Glutamatergic neuron (in vitro differentiated cells): ENCODE measurements at regions not wholly inside any gene's neighbourhood (a gene's known extent, or its start where the extent isn't known, plus 50 kb on each side); places are given as distances from the start of the nearest gene placed in this dataset.

ENCODE experiments used
- DNase-seq: peaks from one replicate; pipeline ENCODE4 v3.0.0; 2022
- H3K27ac Mint-ChIP-seq: one replicate; pipeline ENCODE4 v1.8.0; 2020; ENCODE audit warnings: mild to moderate bottlenecking, mixed read lengths, inconsistent platforms; ENCODE audit not compliant: unreplicated experiment
- H3K27me3 Mint-ChIP-seq: one replicate; pipeline ENCODE4 v1.8.0; 2020; ENCODE audit warnings: mild to moderate bottlenecking, moderate library complexity, mixed read lengths, inconsistent platforms; ENCODE audit not compliant: unreplicated experiment
- H3K36me3 Mint-ChIP-seq: one replicate; pipeline ENCODE4 v1.8.0; 2020; ENCODE audit warnings: mild to moderate bottlenecking, mixed read lengths, inconsistent platforms; ENCODE audit not compliant: unreplicated experiment
- H3K4me1 Mint-ChIP-seq: one replicate; pipeline ENCODE4 v1.8.0; 2020; ENCODE audit warnings: mild to moderate bottlenecking, low read depth, mixed read lengths, inconsistent platforms; ENCODE audit not compliant: unreplicated experiment
- H3K4me3 Mint-ChIP-seq: one replicate; pipeline ENCODE4 v1.8.0; 2020; ENCODE audit warnings: mild to moderate bottlenecking, mixed read lengths, inconsistent platforms; ENCODE audit not compliant: unreplicated experiment
- H3K9me3 Mint-ChIP-seq: one replicate; pipeline ENCODE4 v1.8.0; 2020; ENCODE audit warnings: mild to moderate bottlenecking, moderate library complexity, mixed read lengths, inconsistent platforms; ENCODE audit not compliant: unreplicated experiment
- CTCF ChIP-seq: fragments of 200-600 bp; sonication (generic); IDR thresholded peaks from one replicate; pipeline ENCODE4 v1.5.0; 2021; ENCODE audit not compliant: partially characterized antibody, unreplicated experiment

GRCh38 chr22:44587737-44588310, 89.8 kb upstream of the RTL6 start:
- H3K4me3 Mint-ChIP-seq: no peak overlapping the region
- peaks cover 8% of the 10 kb centered on the region for H3K4me1 Mint-ChIP-seq

GRCh38 chr22:44586999-44587736, 89.1 kb upstream of the RTL6 start:
- H3K27me3 Mint-ChIP-seq: peaks cover 4% of the 10 kb centered on the region

More at GRCh38 chr22:44587737-44588310, 89.8 kb upstream of the RTL6 start:
- Mint-ChIP-seq H3K27ac (no peak overlapping the region), H3K27me3 (peaks cover 4% of the 10 kb centered on the region), H3K36me3 (peaks cover 7% of the 10 kb centered on the region), H3K9me3 (peaks cover 6% of the 10 kb centered on the region)
- TF ChIP-seq CTCF: no peak
- DNase-seq: no peak

DNA sequence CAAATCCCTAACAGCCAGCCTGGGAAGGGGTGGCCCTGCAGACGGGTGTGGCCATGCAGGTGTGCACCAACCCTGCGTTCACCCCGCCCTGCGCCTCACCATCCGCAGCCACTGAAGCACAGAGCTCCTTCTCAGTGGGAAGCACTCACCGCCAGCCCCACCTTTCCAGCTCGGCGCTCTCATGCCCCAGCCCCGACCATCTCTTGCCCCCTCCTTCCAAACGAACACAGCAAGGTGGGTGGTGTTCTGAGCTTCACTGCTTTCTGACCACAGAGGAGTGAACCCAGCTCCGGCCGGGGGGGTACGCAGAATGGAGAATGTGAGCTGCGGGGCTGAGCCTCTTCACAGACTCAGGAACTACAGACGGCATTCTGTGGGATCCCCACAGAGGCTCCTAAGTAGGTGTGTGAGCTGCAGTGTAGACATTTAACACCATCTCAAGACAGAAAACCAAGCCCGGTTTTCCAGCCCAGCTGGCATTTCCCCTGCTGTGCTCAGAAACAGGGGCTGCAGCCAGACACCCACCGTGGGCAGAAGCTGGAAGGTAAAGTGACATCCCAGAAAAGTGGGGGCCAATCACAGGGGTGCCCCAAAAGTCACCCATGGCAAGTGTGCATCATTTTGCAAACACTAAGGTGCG, 88.4 kb upstream of the RTL6 start:
- H3K36me3 Mint-ChIP-seq: peaks cover 7% of the 10 kb centered on the region
- DNase-seq: no peak
- no peak for TF ChIP-seq CTCF
- peaks cover 7% of the 10 kb centered on the region for H3K9me3 Mint-ChIP-seq
- H3K27ac Mint-ChIP-seq: no peak overlapping the region
- H3K4me3 Mint-ChIP-seq: no peak overlapping the region
- H3K4me1 Mint-ChIP-seq: no peaks in the 10 kb centered on the region
- peaks cover 2% of the 10 kb centered on the region for H3K27me3 Mint-ChIP-seq

More at GRCh38 chr22:44586999-44587736, 89.1 kb upstream of the RTL6 start:
- Mint-ChIP-seq H3K4me1 (peaks cover 4% of the 10 kb centered on the region), H3K27ac (no peak overlapping the region), H3K9me3 (peaks cover 6% of the 10 kb centered on the region), H3K4me3 (no peak overlapping the region), H3K36me3 (peaks cover 7% of the 10 kb centered on the region)
- no peak for TF ChIP-seq CTCF
- DNase-seq: no peak

GRCh38 chr22:44585559-44586350, 87.7 kb upstream of the RTL6 start:
- Mint-ChIP-seq H3K36me3 (peaks cover 7% of the 10 kb centered on the region), H3K27ac (no peak overlapping the region), H3K4me3 (no peak overlapping the region), H3K9me3 (peaks cover 6% of the 10 kb centered on the region), H3K4me1 (no peaks in the 10 kb centered on the region), H3K27me3 (peaks cover 2% of the 10 kb centered on the region)
- no peak for DNase-seq
- no peak for TF ChIP-seq CTCF
